ENCODE measurements at regions not wholly inside any gene's neighbourhood (a gene's known extent, or its start where the extent isn't known, plus 50 kb on each side); places are given as distances from the start of the nearest gene placed in this dataset.
"Not testable (repeated sequence)": the region's sequence is repeated elsewhere in the genome, so short reads cannot be mapped to it uniquely, and the experiment has no call there.

- Histone ChIP-seq H3K4me1 (peaks cover 0 to 31% (median 12%) of the 10 kb centered on the region in 9 donors), H3K9me3 (peaks cover 0 to 14% (median 0%) of the 10 kb centered on the region in 11 donors), H3K4me3 (no peak overlapping the region), H3K36me3 (no peaks in the 10 kb centered on the region), H3K27ac (no peak overlapping the region), H3K27me3 (no peaks in the 10 kb centered on the region)
- 88 to 92% methylated on average over 2 of the region's 2 CpGs for WGBS, 2 donors
- intact Hi-C loops (cut with DNase I) = loop anchor here in 4 of 10 donors (5.0 to 10.0 kb wide), 4 partner anchors 46 to 187 kb away; no protein-coding TSS in a partner anchor
- TF ChIP-seq CTCF (IDR thresholded peaks at IDR 0.05) = no peak
- DNase-seq (no peak), ATAC-seq (no peak)
These were observed 94.8 kb downstream of the ETS2 start for GRCh38 chr21:38900499-38900898.

GRCh38 chr21:38899985-38900384, 94.3 kb downstream of the ETS2 start:
- not testable (repeated sequence) for H3K27ac ChIP-seq, H3K4me3 ChIP-seq, ATAC-seq, H3K27me3 ChIP-seq, H3K36me3 ChIP-seq, DNase-seq
- Histone ChIP-seq H3K9me3 (peaks cover 0 to 14% (median 0%) of the 10 kb centered on the region in 11 donors), H3K4me1 (peaks cover 0 to 31% (median 12%) of the 10 kb centered on the region in 9 donors)
- WGBS, 2 donors = 87 to 90% methylated on average over 6 of the region's 6 CpGs
- intact Hi-C loops (cut with DNase I) = loop anchor here in 4 of 10 donors (5.0 to 10.0 kb wide), 4 partner anchors 45 to 187 kb away; no protein-coding TSS in a partner anchor

GRCh38 chr21:38899277-38899947, 93.7 kb downstream of the ETS2 start:
- WGBS, 2 donors = 62 to 65% methylated on average over 3 of the region's 3 CpGs
- no peak overlapping the region for H3K27ac ChIP-seq
- intact Hi-C loops (cut with DNase I) = no loop called here
- no peak overlapping the region for H3K4me3 ChIP-seq
- peaks cover 0 to 29% (median 12%) of the 10 kb centered on the region in 9 donors for H3K4me1 ChIP-seq
- no peak for TF ChIP-seq CTCF (IDR thresholded peaks at IDR 0.05)
- peaks cover 0 to 14% (median 0%) of the 10 kb centered on the region in 11 donors for H3K9me3 ChIP-seq
- ATAC-seq = no peak
- no peak for DNase-seq
- no peaks in the 10 kb centered on the region for H3K36me3 ChIP-seq
- no peaks in the 10 kb centered on the region for H3K27me3 ChIP-seq

- no peak overlapping the region for H3K4me3 ChIP-seq
- intact Hi-C loops (cut with DNase I) = no loop called here
- DNase-seq (no peak), ATAC-seq (no peak)
- H3K4me1 ChIP-seq = peaks cover 0 to 21% (median 11%) of the 10 kb centered on the region in 9 donors
- H3K27me3 ChIP-seq = no peaks in the 10 kb centered on the region
- peaks cover 0 to 14% (median 0%) of the 10 kb centered on the region in 11 donors for H3K9me3 ChIP-seq
- no peaks in the 10 kb centered on the region for H3K36me3 ChIP-seq
- H3K27ac ChIP-seq = no peak overlapping the region
- whole genome bisulfite sequencing, 2 donors = 79 to 82% methylated on average over 5 of the region's 5 CpGs
- TF ChIP-seq CTCF (IDR thresholded peaks at IDR 0.05) = no peak
These were observed 92.8 kb downstream of the ETS2 start for GRCh38 chr21:38898422-38899096.
